Osteoblast (primary cell): ENCODE measurements at regions not wholly inside any gene's neighbourhood (a gene's known extent, or its start where the extent isn't known, plus 50 kb on each side); places are given as distances from the start of the nearest gene placed in this dataset.

ENCODE experiments used
- DNase-seq: peaks from one replicate; pipeline ENCODE4 v3.0.0; 2011; ENCODE audit warnings: low spot score, mixed read lengths; ENCODE audit not compliant: insufficient read length; ENCODE audit errors: missing footprints
- H2AFZ ChIP-seq: 2 replicates; pipeline ENCODE4 v1.6.0; 2011; ENCODE audit warnings: mild to moderate bottlenecking, low read length
- H3K27ac ChIP-seq: 2 replicates; pipeline ENCODE4 v1.5.1; 2011; ENCODE audit warnings: mild to moderate bottlenecking, low read depth, low read length, moderate library complexity
- H3K27me3 ChIP-seq: 2 replicates; pipeline ENCODE4 v1.6.0; 2012; ENCODE audit warnings: mild to moderate bottlenecking, control low read depth, inconsistent platforms, low read length, moderate library complexity; ENCODE audit not compliant: insufficient read depth
- H3K36me3 ChIP-seq: 2 replicates; pipeline ENCODE4 v1.5.1; 2011; ENCODE audit warnings: mild to moderate bottlenecking, low read length, control low read depth, moderate library complexity; ENCODE audit not compliant: insufficient read depth
- H3K4me1 ChIP-seq: 2 replicates; pipeline ENCODE4 v1.5.1; 2011; ENCODE audit warnings: mild to moderate bottlenecking, low read length, control low read depth, moderate library complexity; ENCODE audit not compliant: insufficient read depth
- H3K4me2 ChIP-seq: 2 replicates; pipeline ENCODE4 v1.6.0; 2011; ENCODE audit warnings: mild to moderate bottlenecking, low read length; ENCODE audit not compliant: insufficient read depth
- H3K4me3 ChIP-seq: fragments of 200-600 bp; sonication (generic); 3 replicates; pipeline ENCODE4 v1.5.1; 2012; ENCODE audit warnings: mild to moderate bottlenecking, low read length, inconsistent platforms; ENCODE audit not compliant: insufficient read depth
- H3K79me2 ChIP-seq: 2 replicates; pipeline ENCODE4 v1.6.0; 2012; ENCODE audit warnings: mild to moderate bottlenecking, low read length, control low read depth, inconsistent platforms; ENCODE audit not compliant: insufficient read depth
- H3K9me3 ChIP-seq: 2 replicates; pipeline ENCODE4 v1.5.1; 2011; ENCODE audit warnings: low read depth, low read length, control low read depth
- H4K20me1 ChIP-seq: 2 replicates; pipeline ENCODE4 v1.6.0; 2012; ENCODE audit warnings: mild to moderate bottlenecking, low read length, control low read depth; ENCODE audit not compliant: insufficient read depth
- TF ChIP-seq, protein P1 (sequence below): IDR thresholded peaks from 2 replicates; pipeline ENCODE4 v1.5.1; 2011; ENCODE audit warnings: mild to moderate bottlenecking, low read depth, low read length, moderate library complexity; ENCODE audit errors: extremely low read depth

DNA sequence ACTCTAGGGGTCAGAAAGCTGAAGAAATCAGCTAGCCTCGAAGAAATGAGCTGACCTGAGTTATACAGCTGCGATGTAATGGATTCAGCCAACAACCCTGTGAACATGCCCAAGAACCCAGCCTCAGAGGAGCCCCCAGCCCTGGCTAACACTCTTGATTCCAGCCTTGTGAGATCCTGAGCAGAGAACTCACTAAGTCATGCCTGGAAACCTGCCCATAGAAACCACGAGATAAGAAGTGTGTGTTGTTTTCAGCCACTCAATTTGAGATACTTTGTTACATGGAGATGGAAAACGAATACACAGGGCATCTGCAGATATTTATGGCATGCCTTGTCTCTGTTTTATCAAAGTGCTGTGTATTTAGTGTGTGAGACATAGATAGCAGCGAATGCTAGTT lies 265.2 kb downstream of the QKI start:
- H3K36me3 ChIP-seq: no peaks in the 10 kb centered on the region
- no peaks in the 10 kb centered on the region for H3K4me1 ChIP-seq
- H3K4me2 ChIP-seq: no peak overlapping the region
- no peak overlapping the region for H3K27ac ChIP-seq
- no peaks in the 10 kb centered on the region for H4K20me1 ChIP-seq
- no peak overlapping the region for H2AFZ ChIP-seq
- TF ChIP-seq, protein P1, sequence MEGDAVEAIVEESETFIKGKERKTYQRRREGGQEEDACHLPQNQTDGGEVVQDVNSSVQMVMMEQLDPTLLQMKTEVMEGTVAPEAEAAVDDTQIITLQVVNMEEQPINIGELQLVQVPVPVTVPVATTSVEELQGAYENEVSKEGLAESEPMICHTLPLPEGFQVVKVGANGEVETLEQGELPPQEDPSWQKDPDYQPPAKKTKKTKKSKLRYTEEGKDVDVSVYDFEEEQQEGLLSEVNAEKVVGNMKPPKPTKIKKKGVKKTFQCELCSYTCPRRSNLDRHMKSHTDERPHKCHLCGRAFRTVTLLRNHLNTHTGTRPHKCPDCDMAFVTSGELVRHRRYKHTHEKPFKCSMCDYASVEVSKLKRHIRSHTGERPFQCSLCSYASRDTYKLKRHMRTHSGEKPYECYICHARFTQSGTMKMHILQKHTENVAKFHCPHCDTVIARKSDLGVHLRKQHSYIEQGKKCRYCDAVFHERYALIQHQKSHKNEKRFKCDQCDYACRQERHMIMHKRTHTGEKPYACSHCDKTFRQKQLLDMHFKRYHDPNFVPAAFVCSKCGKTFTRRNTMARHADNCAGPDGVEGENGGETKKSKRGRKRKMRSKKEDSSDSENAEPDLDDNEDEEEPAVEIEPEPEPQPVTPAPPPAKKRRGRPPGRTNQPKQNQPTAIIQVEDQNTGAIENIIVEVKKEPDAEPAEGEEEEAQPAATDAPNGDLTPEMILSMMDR: no peak
- H3K4me3 ChIP-seq: no peak overlapping the region
- no peaks in the 10 kb centered on the region for H3K27me3 ChIP-seq
- H3K9me3 ChIP-seq: no peaks in the 10 kb centered on the region
- DNase-seq: no peak
- H3K79me2 ChIP-seq: no peaks in the 10 kb centered on the region

DNA sequence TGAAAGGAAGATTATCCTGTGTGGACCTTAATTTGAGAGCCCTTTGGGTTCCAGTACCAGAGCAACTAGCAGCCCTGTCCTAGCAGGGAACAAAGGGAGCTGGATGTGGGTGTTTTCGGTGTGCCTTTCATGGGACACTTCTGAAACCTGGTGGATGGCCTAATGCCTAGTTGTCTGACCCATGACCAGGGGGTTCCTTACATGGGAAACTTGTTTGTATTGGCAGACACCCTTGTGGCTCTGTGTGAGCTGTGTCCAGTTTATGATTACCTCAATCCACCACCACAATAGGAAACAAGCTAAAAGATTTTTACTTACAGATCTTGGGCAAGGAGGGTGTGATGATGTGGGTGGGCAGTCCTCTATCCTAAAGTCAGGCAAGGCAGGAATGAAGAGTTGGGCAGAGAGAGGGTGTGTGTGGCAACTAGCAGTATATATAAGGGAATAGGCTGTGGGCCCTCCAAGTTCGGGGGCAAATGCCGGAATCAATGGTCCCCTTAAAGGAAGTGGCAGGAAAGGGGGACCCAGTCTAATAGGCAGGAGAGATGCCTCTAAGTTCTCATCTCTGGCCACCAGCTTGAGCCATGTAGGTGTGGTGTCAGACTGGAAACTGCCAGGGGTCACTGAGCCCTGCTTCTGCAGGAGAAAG lies 264.6 kb downstream of the QKI start:
- TF ChIP-seq, protein P1: no peak
- Histone ChIP-seq H3K4me3 (no peak overlapping the region), H3K79me2 (no peaks in the 10 kb centered on the region), H3K27me3 (no peaks in the 10 kb centered on the region), H3K9me3 (no peaks in the 10 kb centered on the region), H2AFZ (no peak overlapping the region), H3K4me2 (no peak overlapping the region), H4K20me1 (no peaks in the 10 kb centered on the region), H3K4me1 (no peaks in the 10 kb centered on the region), H3K27ac (no peak overlapping the region), H3K36me3 (no peaks in the 10 kb centered on the region)
- DNase-seq: no peak

DNA sequence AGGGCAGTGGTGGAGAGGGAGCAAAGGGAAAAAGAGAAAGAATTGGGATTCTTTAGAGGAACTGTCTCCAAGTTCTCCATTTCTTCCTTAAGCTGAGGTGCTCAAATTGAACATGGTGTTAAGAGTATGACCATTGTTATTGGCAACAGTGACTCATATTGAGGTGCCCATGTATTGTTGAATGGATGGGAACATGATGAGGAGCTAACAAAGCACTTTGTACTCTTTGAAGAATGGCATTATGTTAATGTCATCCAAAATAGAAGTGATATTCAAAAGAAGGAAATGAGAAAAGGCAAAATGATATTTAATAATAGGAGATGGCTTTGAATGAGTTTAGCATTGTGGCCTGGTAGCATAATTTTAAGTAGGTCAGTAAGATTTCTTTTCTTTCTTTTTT lies 261.1 kb downstream of the QKI start:
- no peak overlapping the region for H3K4me2 ChIP-seq
- H2AFZ ChIP-seq: no peak overlapping the region
- H3K27ac ChIP-seq: no peak overlapping the region
- no peak for DNase-seq
- H3K4me3 ChIP-seq: no peak overlapping the region
- no peaks in the 10 kb centered on the region for H3K9me3 ChIP-seq
- TF ChIP-seq, protein P1: no peak
- no peaks in the 10 kb centered on the region for H4K20me1 ChIP-seq
- H3K79me2 ChIP-seq: no peaks in the 10 kb centered on the region
- H3K27me3 ChIP-seq: no peaks in the 10 kb centered on the region
- H3K36me3 ChIP-seq: no peaks in the 10 kb centered on the region
- no peaks in the 10 kb centered on the region for H3K4me1 ChIP-seq

DNA sequence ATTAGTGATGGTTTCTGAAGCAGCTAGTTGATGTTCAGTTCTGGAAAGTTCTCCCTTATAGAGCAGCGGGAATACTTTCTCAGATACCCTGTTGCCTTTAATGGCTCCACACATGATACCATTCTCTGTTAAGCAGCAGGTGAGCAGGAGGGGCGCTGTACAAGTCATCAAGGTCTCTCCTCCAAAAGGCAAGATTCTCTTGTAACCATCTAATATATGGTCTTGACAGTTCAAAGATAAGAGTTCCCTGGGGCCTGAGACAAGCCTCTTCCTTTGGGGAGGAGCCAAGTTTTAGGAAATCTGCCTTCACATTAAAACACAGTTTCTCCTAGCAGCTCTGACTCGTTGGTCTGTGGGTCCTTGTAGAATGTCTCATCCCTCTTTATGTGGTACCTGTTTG lies 258.2 kb downstream of the QKI start:
- H4K20me1 ChIP-seq: no peaks in the 10 kb centered on the region
- no peak overlapping the region for H3K4me3 ChIP-seq
- no peaks in the 10 kb centered on the region for H3K4me1 ChIP-seq
- H3K27me3 ChIP-seq: no peaks in the 10 kb centered on the region
- no peaks in the 10 kb centered on the region for H3K79me2 ChIP-seq
- DNase-seq: no peak
- TF ChIP-seq, protein P1: no peak
- H3K36me3 ChIP-seq: no peaks in the 10 kb centered on the region
- H3K4me2 ChIP-seq: no peak overlapping the region
- H3K9me3 ChIP-seq: no peaks in the 10 kb centered on the region
- H2AFZ ChIP-seq: no peak overlapping the region
- H3K27ac ChIP-seq: no peak overlapping the region
